ENCODE measurements at regions not wholly inside any gene's neighbourhood (a gene's known extent, or its start where the extent isn't known, plus 50 kb on each side); places are given as distances from the start of the nearest gene placed in this dataset.

- no peak for DNase-seq (ENCODE audit: low read depth)
- H3K4me3 ChIP-seq (ENCODE audit: low read depth, low read length): no peak overlapping the region
- TF ChIP-seq MYC (IDR thresholded peaks at IDR 0.05; ENCODE audit: low read depth, low read length) (no peak), POLR2A (IDR thresholded peaks at IDR 0.05; ENCODE audit: extremely low read depth, insufficient read length) (no peak), MAX (IDR thresholded peaks at IDR 0.05; ENCODE audit: low read depth, low read length) (no peak)
- TF ChIP-seq, protein P1, sequence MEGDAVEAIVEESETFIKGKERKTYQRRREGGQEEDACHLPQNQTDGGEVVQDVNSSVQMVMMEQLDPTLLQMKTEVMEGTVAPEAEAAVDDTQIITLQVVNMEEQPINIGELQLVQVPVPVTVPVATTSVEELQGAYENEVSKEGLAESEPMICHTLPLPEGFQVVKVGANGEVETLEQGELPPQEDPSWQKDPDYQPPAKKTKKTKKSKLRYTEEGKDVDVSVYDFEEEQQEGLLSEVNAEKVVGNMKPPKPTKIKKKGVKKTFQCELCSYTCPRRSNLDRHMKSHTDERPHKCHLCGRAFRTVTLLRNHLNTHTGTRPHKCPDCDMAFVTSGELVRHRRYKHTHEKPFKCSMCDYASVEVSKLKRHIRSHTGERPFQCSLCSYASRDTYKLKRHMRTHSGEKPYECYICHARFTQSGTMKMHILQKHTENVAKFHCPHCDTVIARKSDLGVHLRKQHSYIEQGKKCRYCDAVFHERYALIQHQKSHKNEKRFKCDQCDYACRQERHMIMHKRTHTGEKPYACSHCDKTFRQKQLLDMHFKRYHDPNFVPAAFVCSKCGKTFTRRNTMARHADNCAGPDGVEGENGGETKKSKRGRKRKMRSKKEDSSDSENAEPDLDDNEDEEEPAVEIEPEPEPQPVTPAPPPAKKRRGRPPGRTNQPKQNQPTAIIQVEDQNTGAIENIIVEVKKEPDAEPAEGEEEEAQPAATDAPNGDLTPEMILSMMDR (IDR thresholded peaks at IDR 0.05; ENCODE audit: low read depth, low read length): no peak
Measured at GRCh38 chr7:26924149-26924767, 59.9 kb upstream of the SKAP2 start.

GRCh38 chr7:26919906-26920493 is 55.6 kb upstream of the SKAP2 start:
- no peak overlapping the region for H3K4me3 ChIP-seq (ENCODE audit: low read depth, low read length)
- no peak for TF ChIP-seq POLR2A (IDR thresholded peaks at IDR 0.05; ENCODE audit: extremely low read depth, insufficient read length)

DNA sequence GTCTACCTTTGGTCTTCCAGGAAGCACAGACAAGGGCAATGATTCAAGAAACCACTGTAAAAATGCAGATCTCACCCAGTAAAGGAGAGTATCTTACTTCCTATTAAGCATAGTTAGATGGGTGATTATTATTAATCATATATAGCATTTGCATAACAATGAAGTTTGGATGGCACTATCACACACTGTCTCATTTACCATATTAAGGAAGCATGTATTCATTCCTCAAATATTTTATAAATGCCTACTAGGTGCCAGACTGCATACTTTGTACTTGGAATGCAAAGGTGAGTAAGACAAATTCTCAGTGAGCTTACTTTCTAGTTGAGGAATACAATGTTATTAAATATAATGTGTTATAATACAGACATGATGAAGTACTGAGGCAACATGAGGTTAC is 53.9 kb upstream of the SKAP2 start:
- TF ChIP-seq MYC (IDR thresholded peaks at IDR 0.05; ENCODE audit: low read depth, low read length) (no peak), POLR2A (IDR thresholded peaks at IDR 0.05; ENCODE audit: extremely low read depth, insufficient read length) (no peak), MAX (IDR thresholded peaks at IDR 0.05; ENCODE audit: low read depth, low read length) (no peak)
- TF ChIP-seq, protein P1 (IDR thresholded peaks at IDR 0.05; ENCODE audit: low read depth, low read length): no peak
- no peak overlapping the region for H3K4me3 ChIP-seq (ENCODE audit: low read depth, low read length)
- DNase-seq (ENCODE audit: low read depth): no peak

More at GRCh38 chr7:26919906-26920493, 55.6 kb upstream of the SKAP2 start:
- DNase-seq (ENCODE audit: low read depth): no peak

DNA sequence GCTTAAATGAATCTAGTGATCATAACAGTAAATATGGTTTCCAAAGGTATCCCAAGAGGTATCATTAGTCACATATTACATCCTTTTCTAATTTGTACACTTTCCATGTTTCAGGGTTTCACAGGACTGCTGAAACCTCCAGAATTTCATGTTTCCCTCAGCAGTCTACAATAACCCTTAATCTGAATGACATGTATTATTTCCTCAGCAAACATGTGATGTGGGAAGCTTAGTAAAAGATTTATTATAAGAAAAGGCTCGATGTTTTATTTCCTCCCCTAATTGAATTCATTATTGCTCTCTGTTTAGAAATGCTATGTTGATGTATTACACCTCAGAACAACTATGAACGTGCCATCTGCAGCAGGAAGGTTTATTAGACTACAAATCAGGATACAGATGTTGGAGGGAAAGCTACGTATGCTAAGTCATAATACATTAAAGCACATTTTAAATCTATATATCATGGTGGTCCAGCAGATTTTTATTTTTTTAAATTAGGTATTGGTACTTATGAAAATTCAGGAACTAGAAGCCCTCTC is 52.5 kb upstream of the SKAP2 start:
- H3K4me3 ChIP-seq (ENCODE audit: low read depth, low read length): no peak overlapping the region
- DNase-seq (ENCODE audit: low read depth): no peak
- TF ChIP-seq POLR2A (IDR thresholded peaks at IDR 0.05; ENCODE audit: extremely low read depth, insufficient read length) (no peak), MAX (IDR thresholded peaks at IDR 0.05; ENCODE audit: low read depth, low read length) (no peak), MYC (IDR thresholded peaks at IDR 0.05; ENCODE audit: low read depth, low read length) (no peak)
- TF ChIP-seq, protein P1 (IDR thresholded peaks at IDR 0.05; ENCODE audit: low read depth, low read length): no peak

GRCh38 chr7:26916336-26916735 is 51.9 kb upstream of the SKAP2 start:
- no peak for TF ChIP-seq MAX (IDR thresholded peaks at IDR 0.05; ENCODE audit: low read depth, low read length)
- no peak for TF ChIP-seq POLR2A (IDR thresholded peaks at IDR 0.05; ENCODE audit: extremely low read depth, insufficient read length)
- TF ChIP-seq, protein P1 (IDR thresholded peaks at IDR 0.05; ENCODE audit: low read depth, low read length): no peak
- TF ChIP-seq MYC (IDR thresholded peaks at IDR 0.05; ENCODE audit: low read depth, low read length): no peak
- H3K4me3 ChIP-seq (ENCODE audit: low read depth, low read length): no peak overlapping the region

More at GRCh38 chr7:26916336-26916735, 51.9 kb upstream of the SKAP2 start:
- no peak for DNase-seq (ENCODE audit: low read depth)
